K562 (cell line): ENCODE measurements at regions not wholly inside any gene's neighbourhood (a gene's known extent, or its start where the extent isn't known, plus 50 kb on each side); places are given as distances from the start of the nearest gene placed in this dataset.

ENCODE experiments used
- ATAC-seq: fragments of 200-7000 bp; cut with Tn5 transposase; 3 replicates; pipeline ENCODE4 v1.9.1; 2020; ENCODE audit warnings: moderate library complexity
- BruUV-seq: library from RNA; stranded (reverse); fragments of 400-500 nt; replicated peaks from 2 replicates; lab custom pipeline; 2021; lab: Mats Ljungman, UMichigan
- CTCF ChIA-PET: fragments of 300-600 bp; formaldehyde crosslinking; extraction: SDS; loops from one replicate; lab custom pipeline; 2021; ENCODE audit warnings: low intra/inter-chr PET ratio; lab: Yijun Ruan, JAX
- POLR2A ChIA-PET: fragments of 300-600, 350-650 bp; sonication (Branson Sonifier 250); formaldehyde crosslinking; extraction: SDS; loops from one replicate; lab custom pipeline; 2021; ENCODE audit warnings: antibody characterized with exemption, inconsistent platforms; lab: Yijun Ruan, JAX
- DNase-seq, 4 experiments: peaks; one replicate each; pipeline versions ENCODE4 v3.0.0 to v3.0.0-alpha.2; 2011 to 2018; ENCODE audit warnings: low spot score in 3 of 4, mixed read lengths in 3 of 4; ENCODE audit errors: extremely low read depth in 1 of 4
- FAIRE-seq: peaks from 2 replicates; lab custom pipeline; 2011; peaks lifted over from hg19 to GRCh38; lab: Jason Lieb, UNC
- H2AFZ ChIP-seq: 2 replicates; pipeline ENCODE4 v1.6.0; 2011; ENCODE audit warnings: low read depth, low read length, control low read depth, inconsistent platforms
- H3K27ac ChIP-seq: fragments of 200-600 bp; 3 replicates; pipeline ENCODE4 v1.8.0; 2011; ENCODE audit warnings: low read depth, mild to moderate bottlenecking, control low read depth, inconsistent platforms, low read length, moderate library complexity, mixed read lengths; ENCODE audit errors: extremely low read depth
- H3K27me3 ChIP-seq, 2 experiments: fragments of 300-600 bp in 1 of 2; 2 replicates in 1 of 2; 3 replicates in 1 of 2; pipeline versions ENCODE4 v1.6.0 to v1.8.0; 2011; ENCODE audit warnings: inconsistent platforms in 2 of 2, low read length in 2 of 2, mild to moderate bottlenecking in 1 of 2, mixed read lengths in 1 of 2, moderate library complexity in 1 of 2; ENCODE audit not compliant: control insufficient read depth in 2 of 2, insufficient read depth in 2 of 2
- H3K36me3 ChIP-seq: fragments of 300-600 bp; 3 replicates; pipeline ENCODE4 v1.8.0; 2011; ENCODE audit warnings: mild to moderate bottlenecking, low read length, inconsistent platforms; ENCODE audit not compliant: control insufficient read depth, insufficient read depth
- H3K4me1 ChIP-seq, 2 experiments: fragments of 200-600 bp in 1 of 2; replicated peaks in 1 of 2; 2 replicates in 1 of 2; 3 replicates in 1 of 2; pipeline versions ENCODE4 v1.5.1 to v1.8.0; 2011; ENCODE audit warnings: inconsistent platforms in 2 of 2, low read length in 2 of 2, mild to moderate bottlenecking in 1 of 2, mixed read lengths in 1 of 2, moderate library complexity in 1 of 2; ENCODE audit not compliant: control insufficient read depth in 2 of 2, insufficient read depth in 2 of 2
- H3K4me2 ChIP-seq: 2 replicates; pipeline ENCODE4 v1.6.1; 2011; ENCODE audit warnings: low read length, control low read depth, inconsistent platforms, mixed read lengths; ENCODE audit not compliant: insufficient read depth
- H3K4me3 ChIP-seq: fragments of 200-600 bp; sonication (generic), shearing (Covaris generic); 2 replicates; pipeline ENCODE4 v1.5.1; 2016; ENCODE audit warnings: control low read depth, inconsistent platforms
- H3K79me2 ChIP-seq: fragments of 200-600 bp; 3 replicates; pipeline ENCODE4 v1.8.0; 2011; ENCODE audit warnings: low read length, inconsistent platforms; ENCODE audit not compliant: control insufficient read depth, insufficient read depth
- H3K9ac ChIP-seq, 2 experiments: 2 replicates each; pipeline versions ENCODE4 v1.6.0 to v1.6.1; 2011; ENCODE audit warnings: low read depth in 2 of 2, low read length in 2 of 2, control low read depth in 1 of 2, inconsistent platforms in 1 of 2, mild to moderate bottlenecking in 1 of 2, mixed read lengths in 1 of 2; ENCODE audit not compliant: insufficient read depth in 1 of 2
- H3K9me1 ChIP-seq: one replicate; pipeline ENCODE4 v1.6.0; 2011; ENCODE audit warnings: inconsistent platforms, mild to moderate bottlenecking, low read length, moderate library complexity; ENCODE audit not compliant: control insufficient read depth, insufficient read depth
- H3K9me3 ChIP-seq: replicated peaks from 2 replicates; pipeline ENCODE4 v1.5.1; 2011; ENCODE audit warnings: low read depth, low read length, inconsistent platforms; ENCODE audit not compliant: control insufficient read depth, insufficient read depth
- H4K20me1 ChIP-seq: replicated peaks from 2 replicates; pipeline ENCODE4 v1.6.1; 2011; ENCODE audit warnings: low read length, inconsistent platforms, mixed read lengths; ENCODE audit not compliant: control insufficient read depth, insufficient read depth
- DDX20 ChIP-seq: fragments of 450-650 bp; IDR thresholded peaks from 2 replicates; pipeline ENCODE4 v1.6.1; 2016; ENCODE audit warnings: missing genetic modification characterization, low read depth, mild to moderate bottlenecking, missing compliant biosample characterization, moderate library complexity
- E2F4 ChIP-seq: sonication (generic); formaldehyde crosslinking; IDR thresholded peaks from 2 replicates; pipeline ENCODE4 v1.8.0; 2022; ENCODE audit warnings: mild to moderate bottlenecking, low read depth, missing genetic modification reagents
- RBM17 ChIP-seq: fragments of 200-400 bp; formaldehyde crosslinking; IDR thresholded peaks from 2 replicates; pipeline ENCODE4 v1.6.1; 2017; ENCODE audit warnings: low read depth, mild to moderate bottlenecking, low read length, borderline replicate concordance
- REST ChIP-seq, 2 experiments: fragments of 450-650 bp; formaldehyde crosslinking in 1 of 2; IDR thresholded peaks; 2 replicates each; pipeline versions ENCODE4 v1.4.0 to v1.6.1; 2014 to 2020; ENCODE audit warnings: mild to moderate bottlenecking in 2 of 2, borderline replicate concordance in 1 of 2, low read depth in 1 of 2
- ZBTB11 ChIP-seq, 3 experiments: fragments of 200-800 bp in 1 of 3; fragments of 250-450 bp in 1 of 3; fragments of 450-650 bp in 1 of 3; sonication (Bioruptor Pico) in 1 of 3; sonication (Bioruptor generic) in 1 of 3; formaldehyde crosslinking in 1 of 3; IDR thresholded peaks; 2 replicates each; pipeline versions ENCODE4 v1.6.1 to v1.8.0; 2016 to 2022; ENCODE audit warnings: mild to moderate bottlenecking in 2 of 3, missing genetic modification characterization in 2 of 3, missing compliant biosample characterization in 1 of 3, moderate library complexity in 1 of 3
- ZEB2 ChIP-seq: fragments of 450-650 bp; IDR thresholded peaks from 2 replicates; pipeline ENCODE4 v1.6.1; 2016
- ZFX ChIP-seq: sonication (generic); formaldehyde crosslinking; IDR thresholded peaks from 2 replicates; pipeline ENCODE4 v1.8.0; 2022; ENCODE audit warnings: mild to moderate bottlenecking, missing genetic modification reagents, moderate library complexity
- ZNF551 ChIP-seq: fragments of 250-450 bp; sonication (Bioruptor Pico); IDR thresholded peaks from 2 replicates; pipeline ENCODE4 v1.5.0; 2021; ENCODE audit warnings: mild to moderate bottlenecking, moderate library complexity
- WGBS: fragments of 100-300 bp; shearing (Covaris generic); methylation state at CpG from one replicate; pipeline ENCODE4 v1.1.6; 2016; ENCODE audit warnings: low coverage, mixed read lengths; ENCODE audit not compliant: insufficient coverage; ENCODE audit errors: missing lambda C conversion rate; 5-methylcytosine and 5-hydroxymethylcytosine counted together
- in situ Hi-C: fragments of 300-500 bp; cut with MboI; formaldehyde crosslinking; loops from 4 replicates; pipeline ENCODE4 v1.15.0; 2018; ENCODE audit warnings: inconsistent platforms, mixed read lengths
- intact Hi-C: fragments of 100-400 bp; cut with micrococcal nuclease; formaldehyde crosslinking; loops from 2 replicates; pipeline ENCODE4 v1.14.2; 2022

GRCh38 chr10:18960466-18961079 lies 88.0 kb upstream of the MALRD1 start:
- Histone ChIP-seq H3K4me3 (no peak overlapping the region), H3K9me1 (no peaks in the 10 kb centered on the region), H3K9ac (no peak overlapping the region), H3K9me3 (0 out of 2 replicates have a peak, but pooled peaks cover 2% of the 10 kb centered on the region), H3K27ac (no peak overlapping the region), H3K36me3 (no peaks in the 10 kb centered on the region), H3K4me2 (no peak overlapping the region), H2AFZ (no peak overlapping the region), H3K27me3 (no peaks in the 10 kb centered on the region)
- ChIA-PET POLR2A (interaction anchor here (0.6 kb wide), 1 partner anchor 17 kb away, joined by 3 read pairs; no protein-coding TSS in a partner anchor), CTCF (no interaction called here)
- intact Hi-C loops (no loop called here), in situ Hi-C loops (no loop called here)
- WGBS: 0% methylated on average over 10 of the region's 11 CpGs
- no peak for DNase-seq
- no peak for ATAC-seq
- FAIRE-seq: no peak
- BruUV-seq: no TSS peak
- TF ChIP-seq ZBTB11 (CRISPR knock-in tag; IDR thresholded peaks at IDR 0.05) (no peak), E2F4 (no peak), ZFX (CRISPR knock-in tag) (no peak), ZNF551 (no peak), RBM17 (no peak), REST (IDR thresholded peaks at IDR 0.05; ENCODE audit: borderline replicate concordance) (no peak), REST (CRISPR knock-in tag; IDR thresholded peaks at IDR 0.05; ENCODE audit: low read depth) (no peak), DDX20 (tag) (no peak), ZEB2 (no peak)
- TF ChIP-seq, all 486 proteins: peak for 0
- Histone ChIP-seq H3K4me1 (no peaks in the 10 kb centered on the region), H4K20me1 (no peaks in the 10 kb centered on the region), H3K79me2 (no peaks in the 10 kb centered on the region)
